ENCODE measurements at regions not wholly inside any gene's neighbourhood (a gene's known extent, or its start where the extent isn't known, plus 50 kb on each side); places are given as distances from the start of the nearest gene placed in this dataset.

DNA sequence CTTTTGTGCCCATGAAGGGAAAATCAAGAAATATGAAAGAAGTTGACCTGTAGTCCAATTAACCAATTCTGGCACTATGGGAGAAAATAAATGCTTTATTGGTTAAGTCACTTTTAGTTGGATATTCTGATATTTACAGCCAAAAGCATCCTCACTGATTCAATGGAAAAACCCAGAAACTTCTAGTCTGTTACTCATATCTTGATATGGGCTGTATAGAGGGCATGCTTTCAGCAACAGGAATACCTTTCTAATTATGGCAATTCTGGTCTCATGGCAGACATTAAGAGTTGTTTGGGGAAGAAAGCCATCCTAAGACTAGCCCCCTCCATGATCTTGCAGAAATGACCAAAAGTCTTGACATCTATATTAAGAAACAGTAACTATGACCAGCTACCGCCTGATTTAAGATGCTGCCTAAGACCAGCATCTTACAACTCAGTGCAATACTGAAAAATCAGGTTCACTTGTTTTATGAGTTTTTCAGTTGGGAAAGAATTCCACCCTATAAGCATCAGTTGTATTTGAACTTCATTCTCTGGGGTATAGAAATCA is 91.5 kb upstream of the VAV3 start:
- intact Hi-C loops (cut with DNase I; ENCODE audit: low total_unique reads): no loop called here
- Histone ChIP-seq H3K27me3 (no peaks in the 10 kb centered on the region), H3K4me3 (no peak overlapping the region), H3K4me1 (peaks cover 0 to 2% (median 0%) of the 10 kb centered on the region in 4 donors), H3K27ac (no peak overlapping the region), H3K9me3 (no peaks in the 10 kb centered on the region), H3K36me3 (no peaks in the 10 kb centered on the region)
- in situ Hi-C loops (cut with MboI; ENCODE audit: low pct_ligation_motif_present in 1 of 4, low pct_unique_long_range_greater_than_20kb in 1 of 4, low sequenced_read_pairs in 3 of 4): no loop called here
- DNase-seq: no peak
- 96% methylated on average over 1 of the region's 1 CpG; no CpG with 5 or more reads in 1 of the 2 donors for WGBS, 2 donors (ENCODE audit: low coverage in 1 of 2)
- no peak for TF ChIP-seq CTCF (IDR thresholded peaks at IDR 0.05)
- no peak for TF ChIP-seq POLR2AphosphoS5 (IDR thresholded peaks at IDR 0.05)
- TF ChIP-seq POLR2A (IDR thresholded peaks at IDR 0.05): no peak
- TF ChIP-seq EP300 (IDR thresholded peaks at IDR 0.05; ENCODE audit: low read depth): no peak

- intact Hi-C loops (cut with DNase I; ENCODE audit: low total_unique reads) (no loop called here), in situ Hi-C loops (cut with MboI; ENCODE audit: low pct_ligation_motif_present in 1 of 4, low pct_unique_long_range_greater_than_20kb in 1 of 4, low sequenced_read_pairs in 3 of 4) (no loop called here)
- DNase-seq: no peak
- H3K9me3 ChIP-seq: no peaks in the 10 kb centered on the region
- H3K27ac ChIP-seq: no peak overlapping the region
- TF ChIP-seq CTCF (IDR thresholded peaks at IDR 0.05): no peak
- no peak for TF ChIP-seq POLR2A (IDR thresholded peaks at IDR 0.05)
- TF ChIP-seq POLR2AphosphoS5 (IDR thresholded peaks at IDR 0.05): no peak
- no peak for TF ChIP-seq EP300 (IDR thresholded peaks at IDR 0.05; ENCODE audit: low read depth)
- H3K27me3 ChIP-seq: no peaks in the 10 kb centered on the region
- H3K36me3 ChIP-seq: no peaks in the 10 kb centered on the region
- peaks cover 0 to 2% (median 0%) of the 10 kb centered on the region in 4 donors for H3K4me1 ChIP-seq
- no peak overlapping the region for H3K4me3 ChIP-seq
- 79 to 100% methylated on average over 1 to 2 of the region's 2 CpGs for WGBS, 2 donors (ENCODE audit: low coverage in 1 of 2)
These were observed 90.4 kb upstream of the VAV3 start for GRCh38 chr1:108055387-108055786.

DNA sequence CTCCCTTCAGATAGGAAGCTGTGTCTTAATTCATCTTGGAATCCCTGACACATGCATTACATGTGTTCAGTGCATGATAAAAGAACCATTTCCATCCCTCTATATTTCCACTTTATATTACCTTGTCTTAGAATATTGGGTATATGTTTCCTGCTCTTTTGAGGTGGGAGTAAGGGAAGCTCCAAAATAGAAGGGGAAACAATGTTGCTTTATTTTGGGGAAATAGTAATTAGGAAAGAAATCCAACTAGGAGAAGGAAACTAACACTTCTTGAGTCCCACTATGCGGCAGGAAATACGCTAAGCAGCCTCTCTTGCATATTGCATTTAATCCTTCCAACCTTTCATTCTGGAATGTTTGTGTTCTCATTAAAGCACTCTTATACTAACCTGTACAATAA is 89.4 kb upstream of the VAV3 start:
- intact Hi-C loops (cut with DNase I; ENCODE audit: low total_unique reads): no loop called here
- no peak for DNase-seq
- Histone ChIP-seq H3K27me3 (no peaks in the 10 kb centered on the region), H3K27ac (no peak overlapping the region), H3K4me3 (no peak overlapping the region), H3K4me1 (peaks cover 0 to 2% (median 0%) of the 10 kb centered on the region in 4 donors), H3K36me3 (no peaks in the 10 kb centered on the region), H3K9me3 (no peaks in the 10 kb centered on the region)
- in situ Hi-C loops (cut with MboI; ENCODE audit: low pct_ligation_motif_present in 1 of 4, low pct_unique_long_range_greater_than_20kb in 1 of 4, low sequenced_read_pairs in 3 of 4): no loop called here
- TF ChIP-seq CTCF (IDR thresholded peaks at IDR 0.05): no peak
- TF ChIP-seq POLR2AphosphoS5 (IDR thresholded peaks at IDR 0.05): no peak
- no peak for TF ChIP-seq POLR2A (IDR thresholded peaks at IDR 0.05)
- TF ChIP-seq EP300 (IDR thresholded peaks at IDR 0.05; ENCODE audit: low read depth): no peak
- 82 to 96% methylated on average over 2 of the region's 2 CpGs for WGBS, 2 donors (ENCODE audit: low coverage in 1 of 2)

- Histone ChIP-seq H3K36me3 (no peaks in the 10 kb centered on the region), H3K4me3 (no peak overlapping the region), H3K4me1 (peaks cover 0 to 2% (median 0%) of the 10 kb centered on the region in 4 donors), H3K27me3 (no peaks in the 10 kb centered on the region), H3K27ac (no peak overlapping the region), H3K9me3 (no peaks in the 10 kb centered on the region)
- TF ChIP-seq POLR2A (IDR thresholded peaks at IDR 0.05): no peak
- no peak for TF ChIP-seq EP300 (IDR thresholded peaks at IDR 0.05; ENCODE audit: low read depth)
- no peak for TF ChIP-seq POLR2AphosphoS5 (IDR thresholded peaks at IDR 0.05)
- no peak for TF ChIP-seq CTCF (IDR thresholded peaks at IDR 0.05)
- WGBS, 2 donors (ENCODE audit: low coverage in 1 of 2): 78% methylated on average over 4 of the region's 4 CpGs
- DNase-seq: no peak
- intact Hi-C loops (cut with DNase I; ENCODE audit: low total_unique reads) (no loop called here), in situ Hi-C loops (cut with MboI; ENCODE audit: low pct_ligation_motif_present in 1 of 4, low pct_unique_long_range_greater_than_20kb in 1 of 4, low sequenced_read_pairs in 3 of 4) (no loop called here)
These were observed 88.5 kb upstream of the VAV3 start for GRCh38 chr1:108053270-108054013.

Measured in transverse colon (tissue), 4 donors.